Type B pancreatic cell (in vitro differentiated cells): ENCODE measurements at regions not wholly inside any gene's neighbourhood (a gene's known extent, or its start where the extent isn't known, plus 50 kb on each side); places are given as distances from the start of the nearest gene placed in this dataset.

Source experiments
- DNase-seq: peaks from one replicate; pipeline ENCODE4 v3.0.0; 2021; ENCODE audit warnings: mixed read lengths; ENCODE audit not compliant: unreplicated experiment; ENCODE audit errors: extremely low spot score
- H3K27ac Mint-ChIP-seq: 2 replicates; pipeline ENCODE4 v1.8.0; 2021; ENCODE audit warnings: mild to moderate bottlenecking, mixed read lengths
- H3K27me3 Mint-ChIP-seq: 2 replicates; pipeline ENCODE4 v1.8.0; 2021; ENCODE audit warnings: mixed read lengths
- H3K36me3 Mint-ChIP-seq: 2 replicates; pipeline ENCODE4 v1.8.0; 2021; ENCODE audit warnings: mixed read lengths
- H3K4me1 Mint-ChIP-seq: one replicate; pipeline ENCODE4 v1.8.0; 2021; ENCODE audit warnings: mixed read lengths; ENCODE audit not compliant: unreplicated experiment
- H3K4me3 Mint-ChIP-seq: 2 replicates; pipeline ENCODE4 v1.8.0; 2021; ENCODE audit warnings: mild to moderate bottlenecking, mixed read lengths
- H3K9me3 Mint-ChIP-seq: 2 replicates; pipeline ENCODE4 v1.8.0; 2021; ENCODE audit warnings: mixed read lengths
- TF ChIP-seq, protein P1 (sequence below): fragments of 200-600 bp; sonication (generic); conservative IDR thresholded peaks from 2 replicates; pipeline ENCODE4 v1.5.0; 2021; ENCODE audit warnings: antibody characterized with exemption, mild to moderate bottlenecking

DNA sequence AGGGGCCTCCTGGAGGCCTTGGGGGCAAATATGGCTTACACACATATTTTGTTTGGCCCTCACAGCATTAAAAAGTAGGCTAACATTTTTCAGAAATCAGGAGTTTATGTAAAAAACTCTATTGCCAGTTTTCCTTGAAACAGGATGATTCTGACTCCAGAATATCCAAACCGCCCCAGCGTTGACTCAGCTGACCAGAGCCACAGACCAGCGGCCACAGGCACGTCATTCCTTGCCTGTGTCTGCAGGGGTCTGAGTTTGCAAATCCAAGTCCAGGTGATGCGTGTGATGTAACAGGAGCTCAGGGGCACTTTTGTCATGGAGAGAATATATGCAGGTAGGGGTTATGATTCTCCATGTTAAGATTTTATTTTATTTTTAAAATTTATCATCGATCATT is 79.4 kb upstream of the ALKAL2 start:
- Mint-ChIP-seq H3K4me1 (no peaks in the 10 kb centered on the region), H3K27ac (no peak overlapping the region), H3K4me3 (no peak overlapping the region), H3K9me3 (peaks cover 9% of the 10 kb centered on the region), H3K27me3 (no peaks in the 10 kb centered on the region), H3K36me3 (no peaks in the 10 kb centered on the region)
- no peak for DNase-seq
- TF ChIP-seq, protein P1, sequence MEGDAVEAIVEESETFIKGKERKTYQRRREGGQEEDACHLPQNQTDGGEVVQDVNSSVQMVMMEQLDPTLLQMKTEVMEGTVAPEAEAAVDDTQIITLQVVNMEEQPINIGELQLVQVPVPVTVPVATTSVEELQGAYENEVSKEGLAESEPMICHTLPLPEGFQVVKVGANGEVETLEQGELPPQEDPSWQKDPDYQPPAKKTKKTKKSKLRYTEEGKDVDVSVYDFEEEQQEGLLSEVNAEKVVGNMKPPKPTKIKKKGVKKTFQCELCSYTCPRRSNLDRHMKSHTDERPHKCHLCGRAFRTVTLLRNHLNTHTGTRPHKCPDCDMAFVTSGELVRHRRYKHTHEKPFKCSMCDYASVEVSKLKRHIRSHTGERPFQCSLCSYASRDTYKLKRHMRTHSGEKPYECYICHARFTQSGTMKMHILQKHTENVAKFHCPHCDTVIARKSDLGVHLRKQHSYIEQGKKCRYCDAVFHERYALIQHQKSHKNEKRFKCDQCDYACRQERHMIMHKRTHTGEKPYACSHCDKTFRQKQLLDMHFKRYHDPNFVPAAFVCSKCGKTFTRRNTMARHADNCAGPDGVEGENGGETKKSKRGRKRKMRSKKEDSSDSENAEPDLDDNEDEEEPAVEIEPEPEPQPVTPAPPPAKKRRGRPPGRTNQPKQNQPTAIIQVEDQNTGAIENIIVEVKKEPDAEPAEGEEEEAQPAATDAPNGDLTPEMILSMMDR = no peak

DNA sequence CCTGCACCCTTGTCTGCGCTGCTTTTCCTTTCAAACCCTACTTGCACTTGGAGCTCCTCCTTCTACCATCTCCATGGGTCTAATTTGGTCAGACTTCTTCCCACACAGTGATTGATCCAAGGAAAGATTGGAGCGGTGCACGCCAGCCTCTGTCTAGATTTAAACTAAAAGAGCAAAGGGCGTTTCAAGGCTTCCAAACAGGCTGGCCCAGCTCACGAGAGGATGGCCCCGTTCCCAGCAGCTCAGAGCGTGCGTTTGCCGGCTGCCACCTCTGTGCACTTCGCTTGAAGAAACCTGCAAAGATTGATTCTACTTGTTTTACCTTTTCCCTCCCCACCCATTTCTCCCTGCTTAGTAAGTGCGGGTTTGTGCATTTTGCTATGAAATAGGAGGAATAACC is 78.8 kb upstream of the ALKAL2 start:
- H3K36me3 Mint-ChIP-seq = no peaks in the 10 kb centered on the region
- no peaks in the 10 kb centered on the region for H3K27me3 Mint-ChIP-seq
- peaks cover 5% of the 10 kb centered on the region for H3K9me3 Mint-ChIP-seq
- no peak overlapping the region for H3K27ac Mint-ChIP-seq
- no peak for DNase-seq
- H3K4me3 Mint-ChIP-seq = no peak overlapping the region
- TF ChIP-seq, protein P1 = no peak
- no peaks in the 10 kb centered on the region for H3K4me1 Mint-ChIP-seq

DNA sequence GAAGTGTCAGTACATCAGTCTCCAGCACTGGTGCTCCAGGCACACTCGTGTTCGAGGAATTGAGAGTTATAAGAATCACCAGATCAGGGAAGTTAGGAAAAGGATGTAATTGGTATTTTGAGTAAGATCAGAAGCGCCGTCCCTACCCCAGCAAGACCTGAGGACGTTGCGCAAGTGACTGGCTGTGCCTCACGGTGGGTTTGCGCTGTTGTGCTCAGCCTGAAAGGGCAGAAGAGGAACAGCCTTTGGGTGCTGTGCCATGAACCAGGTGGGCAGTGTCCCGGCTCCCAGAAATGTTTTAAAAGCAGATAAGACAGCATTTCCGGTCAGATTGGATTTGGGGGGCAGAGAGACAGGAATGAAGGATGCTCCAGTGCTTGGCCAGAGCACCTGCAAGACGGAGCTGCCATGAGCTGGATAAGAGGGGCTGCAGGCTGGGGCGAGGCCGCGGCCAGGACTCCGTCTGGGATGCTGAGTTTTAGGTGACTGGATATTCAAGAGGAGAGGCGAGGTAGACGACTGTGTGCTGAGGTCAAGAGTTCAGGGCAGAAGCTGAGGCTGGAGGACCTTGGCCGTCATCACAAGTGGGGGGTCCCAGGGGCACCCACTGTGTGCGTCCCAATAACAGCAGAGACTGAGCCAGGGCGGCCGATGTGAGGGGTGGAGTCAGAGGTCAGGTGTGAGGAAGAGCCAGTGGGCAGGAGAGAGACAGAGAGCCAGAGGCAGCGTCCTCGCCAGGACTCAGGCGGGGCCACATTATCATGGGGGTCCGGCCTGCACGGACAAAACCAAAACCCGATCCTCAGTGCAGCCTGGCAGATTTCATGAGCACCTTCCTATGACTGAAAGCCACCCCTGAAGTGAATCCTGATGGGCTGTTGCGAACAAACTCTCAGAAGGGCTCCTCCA is 77.7 kb upstream of the ALKAL2 start:
- DNase-seq = no peak
- H3K36me3 Mint-ChIP-seq = no peaks in the 10 kb centered on the region
- H3K9me3 Mint-ChIP-seq = no peaks in the 10 kb centered on the region
- H3K27me3 Mint-ChIP-seq = no peaks in the 10 kb centered on the region
- TF ChIP-seq, protein P1 = no peak
- no peaks in the 10 kb centered on the region for H3K4me1 Mint-ChIP-seq
- no peak overlapping the region for H3K4me3 Mint-ChIP-seq
- no peak overlapping the region for H3K27ac Mint-ChIP-seq

DNA sequence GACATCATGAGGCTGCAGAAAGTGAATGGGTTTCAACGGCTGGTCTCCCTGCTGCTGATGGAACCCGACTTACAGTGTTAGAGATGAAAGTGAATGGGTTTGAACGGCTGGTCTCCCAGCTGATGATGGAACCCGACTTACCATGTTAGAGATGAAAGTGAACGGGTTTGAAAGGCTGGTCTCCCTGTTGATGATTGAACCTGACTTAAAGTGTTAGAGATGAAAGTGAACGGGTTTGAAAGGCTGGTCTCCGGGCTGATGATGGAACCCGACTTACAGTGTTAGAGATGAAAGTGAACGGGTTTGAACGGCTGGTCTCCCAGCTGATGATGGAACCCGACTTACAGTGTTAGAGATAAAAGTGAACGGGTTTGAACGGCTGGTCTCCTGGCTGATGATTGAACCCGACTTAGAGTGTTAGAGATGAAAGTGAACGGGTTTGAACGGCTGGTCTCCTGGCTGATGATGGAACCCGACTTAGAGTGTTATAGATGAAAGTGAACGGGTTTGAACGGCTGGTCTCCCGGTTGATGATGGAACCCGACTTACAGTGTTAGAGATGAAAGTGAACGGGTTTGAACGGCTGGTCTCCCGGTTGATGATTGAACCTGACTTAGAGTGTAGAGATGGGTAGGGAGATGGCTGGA is 76.1 kb upstream of the ALKAL2 start:
- Mint-ChIP-seq H3K27ac (no peak overlapping the region), H3K9me3 (no peaks in the 10 kb centered on the region), H3K36me3 (no peaks in the 10 kb centered on the region), H3K4me3 (no peak overlapping the region), H3K27me3 (peaks cover 3% of the 10 kb centered on the region), H3K4me1 (no peaks in the 10 kb centered on the region)
- DNase-seq = no peak
- TF ChIP-seq, protein P1 = no peak

DNA sequence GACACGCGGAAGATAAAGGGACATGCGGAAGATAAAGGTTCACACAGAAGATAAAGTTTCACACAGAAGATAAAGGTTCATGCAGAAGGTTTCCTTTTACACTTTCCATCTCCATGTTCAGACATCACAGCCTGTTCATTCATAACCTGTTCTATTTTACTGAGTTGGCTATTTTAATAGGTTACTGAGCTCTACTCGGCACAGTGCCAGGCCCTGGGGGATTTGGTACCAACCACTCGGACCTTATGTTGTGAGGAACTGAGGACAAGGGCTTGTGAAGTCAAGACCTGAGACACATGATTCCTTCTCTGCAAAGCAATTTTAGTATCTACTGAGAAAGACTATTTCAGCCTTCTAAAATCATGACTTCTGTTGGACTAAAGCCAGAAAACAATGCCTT is 75.0 kb upstream of the ALKAL2 start:
- Mint-ChIP-seq H3K4me1 (no peaks in the 10 kb centered on the region), H3K27me3 (peaks cover 3% of the 10 kb centered on the region), H3K36me3 (no peaks in the 10 kb centered on the region), H3K9me3 (no peaks in the 10 kb centered on the region), H3K4me3 (no peak overlapping the region), H3K27ac (no peak overlapping the region)
- TF ChIP-seq, protein P1 = no peak
- no peak for DNase-seq
